Fibroblast of lung (primary cell): ENCODE measurements at regions not wholly inside any gene's neighbourhood (a gene's known extent, or its start where the extent isn't known, plus 50 kb on each side); places are given as distances from the start of the nearest gene placed in this dataset.

Experiments
- CTCF ChIP-seq, 2 donors: IDR thresholded peaks in 1 of 2; conservative IDR thresholded peaks in 1 of 2; 1 replicate in 1 of 2; 2 replicates in 1 of 2; pipeline ENCODE4 v1.5.1; 2011 to 2012; ENCODE audit warnings: low read length in 2 of 2, control low read depth in 1 of 2, inconsistent platforms in 1 of 2, low read depth in 1 of 2, mild to moderate bottlenecking in 1 of 2
- EZH2 ChIP-seq: IDR thresholded peaks from 2 replicates; pipeline ENCODE4 v1.5.1; 2012; ENCODE audit warnings: low read length, control low read depth, mild to moderate bottlenecking; ENCODE audit errors: missing control alignments

- no peak for TF ChIP-seq CTCF (conservative IDR thresholded peaks at IDR 0.05 in 1 of 2, IDR thresholded peaks at IDR 0.05 in 1 of 2; ENCODE audit: low read depth in 1 of 2, low read length in 2 of 2)
- no peak for TF ChIP-seq EZH2
Observed at GRCh38 chr11:80168796-80169195, 728.0 kb upstream of the TENM4 start.
